Spleen (tissue), 11 donors: ENCODE measurements at regions not wholly inside any gene's neighbourhood (a gene's known extent, or its start where the extent isn't known, plus 50 kb on each side); places are given as distances from the start of the nearest gene placed in this dataset.
A peak's percentile ranks its signal among the peaks of the same experiment; 100 is the strongest.
"Not testable (repeated sequence)": the region's sequence is repeated elsewhere in the genome, so short reads cannot be mapped to it uniquely, and the experiment has no call there.

Source experiments
- DNase-seq: peaks from one replicate; pipeline ENCODE4 v3.0.0-alpha.2; 2020
- H3K27ac ChIP-seq, 8 donors: fragments of 200-600 bp; sonication (generic) in 7 of 8; 1 replicate in 4 of 8; 2 replicates in 4 of 8; pipeline versions ENCODE4 v1.5.0 to v1.8.0; 2016 to 2021; ENCODE audit warnings: inconsistent platforms in 4 of 8, mild to moderate bottlenecking in 4 of 8, moderate library complexity in 1 of 8
- H3K27me3 ChIP-seq, 7 donors: fragments of 200-600 bp; sonication (generic) in 6 of 7; replicated peaks in 1 of 7; 1 replicate in 4 of 7; 2 replicates in 3 of 7; pipeline versions ENCODE4 v1.5.0 to v1.8.0; 2016 to 2021; ENCODE audit warnings: inconsistent platforms in 3 of 7, mild to moderate bottlenecking in 1 of 7
- H3K36me3 ChIP-seq, 6 donors: fragments of 200-600 bp; sonication (generic) in 5 of 6; 1 replicate in 4 of 6; 2 replicates in 2 of 6; pipeline versions ENCODE4 v1.5.0 to v1.8.0; 2016 to 2021; ENCODE audit warnings: inconsistent platforms in 2 of 6
- H3K4me1 ChIP-seq, 6 donors: fragments of 200-600 bp; sonication (generic) in 5 of 6; 1 replicate in 3 of 6; 2 replicates in 3 of 6; pipeline versions ENCODE4 v1.5.0 to v1.8.0; 2016 to 2021; ENCODE audit warnings: inconsistent platforms in 3 of 6
- H3K4me3 ChIP-seq, 8 donors: fragments of 200-600 bp; sonication (generic) in 7 of 8; 1 replicate in 4 of 8; 2 replicates in 4 of 8; pipeline versions ENCODE4 v1.5.0 to v1.8.0; 2016 to 2021; ENCODE audit warnings: inconsistent platforms in 4 of 8, mild to moderate bottlenecking in 4 of 8, moderate library complexity in 2 of 8
- H3K9me3 ChIP-seq, 8 donors: fragments of 200-600 bp; sonication (generic) in 7 of 8; 1 replicate in 4 of 8; 2 replicates in 4 of 8; pipeline versions ENCODE4 v1.5.0 to v1.8.0; 2016 to 2021; ENCODE audit warnings: inconsistent platforms in 4 of 8
- WGBS, 5 donors: extraction: QIAGEN DNeasy Blood & Tissue Kit in 3 of 5; methylation state at CpG; one replicate each; pipeline versions ENCODE4 v1.1.5 to v1.1.7; 2013 to 2018; 5-methylcytosine and 5-hydroxymethylcytosine counted together
- intact Hi-C: fragments of 100-400 bp; cut with DNase I; formaldehyde crosslinking; loops from one replicate; pipeline ENCODE4 v1.15.0; 2023; ENCODE audit warnings: low total_unique reads
- TF ChIP-seq, protein P1 (sequence below), 11 experiments: fragments of 200-600 bp in 7 of 11; fragments of 450-650 bp in 4 of 11; sonication (generic) in 4 of 11; IDR thresholded peaks in 8 of 11; conservative IDR thresholded peaks in 3 of 11; 1 replicate in 7 of 11; 2 replicates in 4 of 11; pipeline versions ENCODE4 v1.4.0 to v1.8.0; 2016 to 2021; ENCODE audit warnings: antibody characterized with exemption in 11 of 11, inconsistent platforms in 4 of 11, mild to moderate bottlenecking in 1 of 11
- donor health status: healthy with polysubstance abuse.
- donor health status: DM: no; HTN: no; CAD: no; lungs with moderate emphysema.
- donor health status: DM: no; HTN: no; CAD: no.
- donor health status: Bipolar disorder and iron deficiency.
- donor health status: healthy.
- donor health status: DM: no; HTN: no; CAD: no.
- donor health status: DM: yes; HTN: yes; CAD: no.

DNA sequence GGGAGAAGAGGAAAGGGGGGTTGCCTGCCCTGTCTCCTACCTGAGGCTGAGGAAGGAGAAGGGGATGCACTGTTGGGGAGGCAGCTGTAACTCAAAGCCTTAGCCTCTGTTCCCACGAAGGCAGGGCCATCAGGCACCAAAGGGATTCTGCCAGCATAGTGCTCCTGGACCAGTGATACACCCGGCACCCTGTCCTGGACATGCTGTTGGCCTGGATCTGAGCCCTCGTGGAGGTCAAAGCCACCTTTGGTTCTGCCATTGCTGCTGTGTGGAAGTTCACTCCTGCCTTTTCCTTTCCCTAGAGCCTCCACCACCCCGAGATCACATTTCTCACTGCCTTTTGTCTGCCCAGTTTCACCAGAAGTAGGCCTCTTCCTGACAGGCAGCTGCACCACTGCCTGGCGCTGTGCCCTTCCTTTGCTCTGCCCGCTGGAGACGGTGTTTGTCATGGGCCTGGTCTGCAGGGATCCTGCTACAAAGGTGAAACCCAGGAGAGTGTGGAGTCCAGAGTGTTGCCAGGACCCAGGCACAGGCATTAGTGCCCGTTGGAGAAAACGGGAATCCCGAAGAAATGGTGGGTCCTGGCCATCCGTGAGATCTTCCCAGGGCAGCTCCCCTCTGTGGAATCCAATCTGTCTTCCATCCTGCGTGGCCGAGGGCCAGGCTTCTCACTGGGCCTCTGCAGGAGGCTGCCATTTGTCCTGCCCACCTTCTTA is 267.7 kb downstream of the OR4F29 start:
- DNase-seq, result peak; percentile 76
- H3K36me3 ChIP-seq, result peaks cover 0 to 13% (median 8%) of the 10 kb centered on the region in 6 donors
- H3K27ac ChIP-seq, H3K27me3 ChIP-seq, H3K4me3 ChIP-seq, intact Hi-C loops, H3K4me1 ChIP-seq, H3K9me3 ChIP-seq: not testable (repeated sequence)
- WGBS, 5 donors, result 61 to 82% (median 77%) methylated on average over 3 to 10 of the region's 13 CpGs

DNA sequence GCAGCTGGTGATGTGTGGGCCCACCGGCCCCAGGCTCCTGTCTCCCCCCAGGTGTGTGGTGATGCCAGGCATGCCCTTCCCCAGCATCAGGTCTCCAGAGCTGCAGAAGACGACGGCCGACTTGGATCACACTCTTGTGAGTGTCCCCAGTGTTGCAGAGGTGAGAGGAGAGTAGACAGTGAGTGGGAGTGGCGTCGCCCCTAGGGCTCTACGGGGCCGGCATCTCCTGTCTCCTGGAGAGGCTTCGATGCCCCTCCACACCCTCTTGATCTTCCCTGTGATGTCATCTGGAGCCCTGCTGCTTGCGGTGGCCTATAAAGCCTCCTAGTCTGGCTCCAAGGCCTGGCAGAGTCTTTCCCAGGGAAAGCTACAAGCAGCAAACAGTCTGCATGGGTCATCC is 268.4 kb downstream of the OR4F29 start:
- 90 to 97% (median 93%) methylated on average over 5 to 6 of the region's 10 CpGs; no CpG with 5 or more reads in 1 of the 5 donors for WGBS, 5 donors
- intact Hi-C loops, H3K27me3 ChIP-seq: not testable (repeated sequence)

GRCh38 chr1:182631-183030 is 268.8 kb downstream of the OR4F29 start:
- H3K4me3 ChIP-seq, H3K4me1 ChIP-seq, H3K27me3 ChIP-seq, intact Hi-C loops, H3K27ac ChIP-seq, H3K9me3 ChIP-seq: not testable (repeated sequence)
- H3K36me3 ChIP-seq, result peaks cover 0 to 13% (median 8%) of the 10 kb centered on the region in 6 donors
- DNase-seq, result peak; percentile 43
- WGBS, 5 donors, result 93 to 100% (median 100%) methylated on average over 1 to 6 of the region's 7 CpGs

More for the DNA sequence above, 268.4 kb downstream of the OR4F29 start:
- not testable (repeated sequence) for H3K27ac ChIP-seq, H3K4me3 ChIP-seq, H3K4me1 ChIP-seq, H3K9me3 ChIP-seq
- peaks cover 0 to 13% (median 8%) of the 10 kb centered on the region in 6 donors for H3K36me3 ChIP-seq
- DNase-seq, result peak; percentile 72

GRCh38 chr1:181247-182216 is 269.9 kb downstream of the OR4F29 start:
- WGBS, 5 donors, result 77 to 88% (median 82%) methylated on average over 34 to 66 of the region's 79 CpGs
- H3K4me3 ChIP-seq, H3K27me3 ChIP-seq, H3K27ac ChIP-seq, intact Hi-C loops, H3K9me3 ChIP-seq, H3K36me3 ChIP-seq, H3K4me1 ChIP-seq: not testable (repeated sequence)
- peak; percentile 91 for DNase-seq
- TF ChIP-seq, protein P1, sequence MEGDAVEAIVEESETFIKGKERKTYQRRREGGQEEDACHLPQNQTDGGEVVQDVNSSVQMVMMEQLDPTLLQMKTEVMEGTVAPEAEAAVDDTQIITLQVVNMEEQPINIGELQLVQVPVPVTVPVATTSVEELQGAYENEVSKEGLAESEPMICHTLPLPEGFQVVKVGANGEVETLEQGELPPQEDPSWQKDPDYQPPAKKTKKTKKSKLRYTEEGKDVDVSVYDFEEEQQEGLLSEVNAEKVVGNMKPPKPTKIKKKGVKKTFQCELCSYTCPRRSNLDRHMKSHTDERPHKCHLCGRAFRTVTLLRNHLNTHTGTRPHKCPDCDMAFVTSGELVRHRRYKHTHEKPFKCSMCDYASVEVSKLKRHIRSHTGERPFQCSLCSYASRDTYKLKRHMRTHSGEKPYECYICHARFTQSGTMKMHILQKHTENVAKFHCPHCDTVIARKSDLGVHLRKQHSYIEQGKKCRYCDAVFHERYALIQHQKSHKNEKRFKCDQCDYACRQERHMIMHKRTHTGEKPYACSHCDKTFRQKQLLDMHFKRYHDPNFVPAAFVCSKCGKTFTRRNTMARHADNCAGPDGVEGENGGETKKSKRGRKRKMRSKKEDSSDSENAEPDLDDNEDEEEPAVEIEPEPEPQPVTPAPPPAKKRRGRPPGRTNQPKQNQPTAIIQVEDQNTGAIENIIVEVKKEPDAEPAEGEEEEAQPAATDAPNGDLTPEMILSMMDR (IDR thresholded peaks at IDR 0.05 in 8 of 11, conservative IDR thresholded peaks at IDR 0.05 in 3 of 11), result peak in 4 of 11 experiments; percentile 31 to 54 (median 34)

GRCh38 chr1:180749-181205 is 270.7 kb downstream of the OR4F29 start:
- 87 to 92% (median 90%) methylated on average over 19 to 28 of the region's 28 CpGs for WGBS, 5 donors
- intact Hi-C loops, H3K27me3 ChIP-seq, H3K27ac ChIP-seq, H3K36me3 ChIP-seq, H3K4me3 ChIP-seq, H3K9me3 ChIP-seq, H3K4me1 ChIP-seq: not testable (repeated sequence)
- peak; percentile 76 for DNase-seq

DNA sequence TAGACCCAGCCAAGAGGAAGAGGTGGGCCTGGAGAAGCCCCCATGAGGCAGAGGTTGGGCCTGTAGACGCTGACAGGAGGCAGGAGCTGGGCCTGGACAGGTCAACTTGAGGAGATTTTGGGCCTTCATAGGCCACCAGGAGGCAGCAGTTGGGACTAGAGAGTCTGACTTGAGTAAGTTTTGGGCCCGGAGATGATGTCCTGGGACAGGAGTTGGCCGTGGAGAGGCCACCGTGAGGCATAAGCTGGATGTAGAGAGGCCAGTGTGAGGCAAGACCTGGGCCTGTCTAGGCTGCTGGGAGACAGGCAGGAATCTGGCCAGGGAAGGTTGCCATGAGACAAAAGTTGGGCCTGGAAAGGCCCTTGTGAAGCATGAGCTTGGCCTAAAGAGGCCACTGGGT is 312.6 kb downstream of the OR4F29 start:
- peak; percentile 42 for DNase-seq
- intact Hi-C loops, result not testable (repeated sequence)

DNA sequence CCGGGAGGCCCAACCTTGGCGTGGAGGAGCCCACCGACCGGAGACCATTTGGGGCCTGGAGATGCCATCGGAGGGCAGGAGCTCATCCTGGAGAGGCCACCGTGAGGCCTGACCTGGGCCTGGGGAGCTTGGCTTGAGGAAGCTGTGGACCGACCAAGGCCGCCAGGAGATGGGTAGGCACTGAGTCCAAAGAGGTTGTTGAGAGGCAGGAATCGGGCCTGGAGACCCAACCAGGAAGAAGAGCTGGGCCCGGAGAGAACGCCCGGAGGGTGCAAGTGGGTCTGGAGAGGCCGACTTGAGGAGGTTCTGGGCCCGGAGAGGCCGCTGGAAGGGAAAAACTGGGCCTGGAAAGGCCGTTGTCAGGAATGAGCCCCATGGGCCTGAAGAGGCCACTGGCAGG is 313.8 kb downstream of the OR4F29 start:
- H3K4me3 ChIP-seq, H3K9me3 ChIP-seq, DNase-seq, H3K27me3 ChIP-seq, H3K27ac ChIP-seq, H3K4me1 ChIP-seq, intact Hi-C loops: not testable (repeated sequence)
- WGBS, 5 donors, result 98 to 100% (median 100%) methylated on average over 1 to 8 of the region's 16 CpGs
- H3K36me3 ChIP-seq, result peaks cover 0 to 15% (median 0%) of the 10 kb centered on the region in 6 donors

More for the DNA sequence above, 312.6 kb downstream of the OR4F29 start:
- H3K4me1 ChIP-seq, H3K27ac ChIP-seq, H3K27me3 ChIP-seq, H3K4me3 ChIP-seq, H3K9me3 ChIP-seq: not testable (repeated sequence)
- WGBS, 5 donors, result 96 to 100% (median 97%) methylated on average over 3 to 4 of the region's 4 CpGs
- H3K36me3 ChIP-seq, result peaks cover 0 to 15% (median 0%) of the 10 kb centered on the region in 6 donors

DNA sequence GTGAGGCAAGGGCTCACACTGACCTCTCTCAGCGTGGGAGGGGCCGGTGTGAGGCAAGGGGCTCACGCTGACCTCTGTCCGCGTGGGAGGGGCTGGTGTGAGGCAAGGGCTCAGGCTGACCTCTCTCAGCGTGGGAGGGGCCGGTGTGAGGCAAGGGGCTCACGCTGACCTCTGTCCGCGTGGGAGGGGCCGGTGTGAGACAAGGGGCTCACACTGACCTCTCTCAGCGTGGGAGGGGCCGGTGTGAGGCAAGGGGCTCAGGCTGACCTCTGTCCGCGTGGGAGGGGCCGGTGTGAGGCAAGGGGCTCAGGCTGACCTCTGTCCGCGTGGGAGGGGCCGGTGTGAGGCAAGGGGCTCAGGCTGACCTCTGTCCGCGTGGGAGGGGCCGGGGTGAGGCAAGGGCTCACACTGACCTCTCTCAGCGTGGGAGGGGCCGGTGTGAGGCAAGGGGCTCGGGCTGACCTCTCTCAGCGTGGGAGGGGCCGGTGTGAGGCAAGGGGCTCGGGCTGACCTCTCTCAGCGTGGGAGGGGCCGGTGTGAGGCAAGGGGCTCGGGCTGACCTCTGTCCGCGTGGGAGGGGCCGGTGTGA is 315.0 kb downstream of the OR4F29 start:
- H3K4me1 ChIP-seq, DNase-seq, intact Hi-C loops, H3K4me3 ChIP-seq, H3K9me3 ChIP-seq, H3K27me3 ChIP-seq, H3K27ac ChIP-seq: not testable (repeated sequence)
- peaks cover 0 to 15% (median 0%) of the 10 kb centered on the region in 6 donors for H3K36me3 ChIP-seq
- WGBS, 5 donors, result 92 to 97% (median 95%) methylated on average over 11 to 34 of the region's 34 CpGs

GRCh38 chr1:134936-135335 is 316.5 kb downstream of the OR4F29 start:
- H3K4me3 ChIP-seq, H3K27me3 ChIP-seq, H3K4me1 ChIP-seq, H3K9me3 ChIP-seq, intact Hi-C loops, H3K27ac ChIP-seq: not testable (repeated sequence)
- 95 to 98% (median 96%) methylated on average over 9 to 19 of the region's 21 CpGs for WGBS, 5 donors
- DNase-seq, result peak; percentile 58
- H3K36me3 ChIP-seq, result peaks cover 0 to 15% (median 0%) of the 10 kb centered on the region in 6 donors
